DMS53 (cell line): ENCODE measurements at regions not wholly inside any gene's neighbourhood (a gene's known extent, or its start where the extent isn't known, plus 50 kb on each side); places are given as distances from the start of the nearest gene placed in this dataset.
"Not testable (repeated sequence)": the region's sequence is repeated elsewhere in the genome, so short reads cannot be mapped to it uniquely, and the experiment has no call there.

Experiments used
- DNase-seq: peaks from one replicate; lab custom pipeline; 2025; lab: John Stamatoyannopoulos, UW

- DNase-seq: no peak
Measured at GRCh38 chr13:100764937-100765336, 90.3 kb upstream of the TMTC4 start.

GRCh38 chr13:100762126-100762525 lies 87.5 kb upstream of the TMTC4 start:
- not testable (repeated sequence) for DNase-seq

GRCh38 chr13:100755891-100756290 lies 81.3 kb upstream of the TMTC4 start:
- no peak for DNase-seq

GRCh38 chr13:100754459-100754858 lies 79.9 kb upstream of the TMTC4 start:
- DNase-seq: no peak

- DNase-seq: no peak
Measured at GRCh38 chr13:100753376-100753775, 78.8 kb upstream of the TMTC4 start.

GRCh38 chr13:100751826-100752225 lies 77.2 kb upstream of the TMTC4 start:
- no peak for DNase-seq

GRCh38 chr13:100746953-100747683 lies 72.5 kb upstream of the TMTC4 start:
- DNase-seq: no peak

GRCh38 chr13:100738176-100738855 lies 63.7 kb upstream of the TMTC4 start:
- no peak for DNase-seq

- no peak for DNase-seq
Measured at GRCh38 chr13:100735494-100735893, 60.9 kb upstream of the TMTC4 start.

- peak; percentile 41 for DNase-seq
Measured at GRCh38 chr13:100734194-100734720, 59.7 kb upstream of the TMTC4 start.

- no peak for DNase-seq
Measured at GRCh38 chr13:100733261-100733660, 58.7 kb upstream of the TMTC4 start.

GRCh38 chr13:100728201-100728600 lies 53.6 kb upstream of the TMTC4 start:
- DNase-seq: no peak

GRCh38 chr13:100725472-100725871 lies 50.9 kb upstream of the TMTC4 start:
- DNase-seq: no peak

GRCh38 chr13:100724568-100724967 lies 50.0 kb upstream of the TMTC4 start:
- peak; percentile 9 for DNase-seq
